ENCODE measurements at regions not wholly inside any gene's neighbourhood (a gene's known extent, or its start where the extent isn't known, plus 50 kb on each side); places are given as distances from the start of the nearest gene placed in this dataset.

GRCh38 chr6:140830666-140831065, 1302.1 kb upstream of the GJE1 start:
- no peak for DNase-seq (ENCODE audit: low read depth)

GRCh38 chr6:140828856-140829255, 1303.9 kb upstream of the GJE1 start:
- no peak for DNase-seq (ENCODE audit: low read depth)

GRCh38 chr6:140827593-140827992, 1305.1 kb upstream of the GJE1 start:
- DNase-seq (ENCODE audit: low read depth), result no peak

GRCh38 chr6:140825731-140826130, 1307.0 kb upstream of the GJE1 start:
- DNase-seq (ENCODE audit: low read depth), result no peak

GRCh38 chr6:140824595-140824994, 1308.1 kb upstream of the GJE1 start:
- DNase-seq (ENCODE audit: low read depth), result no peak

- DNase-seq (ENCODE audit: low read depth), result no peak
Observed at GRCh38 chr6:140821196-140821595, 1311.5 kb upstream of the GJE1 start.

- no peak for DNase-seq (ENCODE audit: low read depth)
Observed at GRCh38 chr6:140817176-140817575, 1315.5 kb upstream of the GJE1 start.

GRCh38 chr6:140816681-140817080, 1316.0 kb upstream of the GJE1 start:
- no peak for DNase-seq (ENCODE audit: low read depth)

- DNase-seq (ENCODE audit: low read depth), result no peak
Observed at GRCh38 chr6:140812636-140813035, 1320.1 kb upstream of the GJE1 start.

GRCh38 chr6:140811642-140812041, 1321.1 kb upstream of the GJE1 start:
- DNase-seq (ENCODE audit: low read depth), result no peak

GRCh38 chr6:140809694-140810101, 1323.0 kb upstream of the GJE1 start:
- DNase-seq (ENCODE audit: low read depth), result no peak

GRCh38 chr6:140806431-140806830, 1326.3 kb upstream of the GJE1 start:
- no peak for DNase-seq (ENCODE audit: low read depth)

- DNase-seq (ENCODE audit: low read depth), result no peak
Observed at GRCh38 chr6:140794544-140794943, 1338.2 kb upstream of the GJE1 start.

GRCh38 chr6:140790109-140790508, 1342.6 kb upstream of the GJE1 start:
- no peak for DNase-seq (ENCODE audit: low read depth)

GRCh38 chr6:140789466-140789865, 1343.3 kb upstream of the GJE1 start:
- no peak for DNase-seq (ENCODE audit: low read depth)

- no peak for DNase-seq (ENCODE audit: low read depth)
Observed at GRCh38 chr6:140785926-140786325, 1346.8 kb upstream of the GJE1 start.

- DNase-seq (ENCODE audit: low read depth), result no peak
Observed at GRCh38 chr6:140784573-140784972, 1348.2 kb upstream of the GJE1 start.

- DNase-seq (ENCODE audit: low read depth), result peak; percentile 51
Observed at GRCh38 chr6:140783504-140783903, 1349.2 kb upstream of the GJE1 start.

GRCh38 chr6:140782941-140783340, 1349.8 kb upstream of the GJE1 start:
- peak; percentile 4 for DNase-seq (ENCODE audit: low read depth)

GRCh38 chr6:140779991-140780596, 1352.6 kb upstream of the GJE1 start:
- no peak for DNase-seq (ENCODE audit: low read depth)

GRCh38 chr6:140779341-140779740, 1353.4 kb upstream of the GJE1 start:
- no peak for DNase-seq (ENCODE audit: low read depth)

GRCh38 chr6:140777780-140778179, 1354.9 kb upstream of the GJE1 start:
- DNase-seq (ENCODE audit: low read depth), result no peak

- DNase-seq (ENCODE audit: low read depth), result no peak
Observed at GRCh38 chr6:140775061-140775460, 1357.7 kb upstream of the GJE1 start.

- peak; percentile 33 for DNase-seq (ENCODE audit: low read depth)
Observed at GRCh38 chr6:140774080-140774505, 1358.6 kb upstream of the GJE1 start.

- DNase-seq (ENCODE audit: low read depth), result no peak
Observed at GRCh38 chr6:140773276-140773675, 1359.4 kb upstream of the GJE1 start.

Data from GM04504 (cell line).